Neural cell (in vitro differentiated cells): ENCODE measurements at regions not wholly inside any gene's neighbourhood (a gene's known extent, or its start where the extent isn't known, plus 50 kb on each side); places are given as distances from the start of the nearest gene placed in this dataset.

Experiments used
- H2AFZ ChIP-seq: fragments of 200-600, 300-800 bp; sonication (generic), shearing (Covaris generic); 2 replicates; pipeline ENCODE4 v1.6.0; 2014; ENCODE audit warnings: low read depth, mild to moderate bottlenecking, antibody characterized with exemption, low read length, moderate library complexity
- H3F3A ChIP-seq: fragments of 200-600 bp; shearing (Covaris generic); 2 replicates; pipeline ENCODE4 v1.6.1; 2016; ENCODE audit warnings: mild to moderate bottlenecking, moderate library complexity, mixed read lengths, antibody characterized with exemption, low read length; ENCODE audit not compliant: insufficient read depth, poor library complexity, severe bottlenecking
- H3K27ac ChIP-seq: fragments of 200-600, 300-800 bp; sonication (generic), shearing (Covaris generic); 2 replicates; pipeline ENCODE4 v1.5.1; 2014; ENCODE audit warnings: mild to moderate bottlenecking, low read length, moderate library complexity
- H3K27me3 ChIP-seq: fragments of 300-800, 200-600 bp; sonication (generic), shearing (Covaris generic); 2 replicates; pipeline ENCODE4 v1.6.0; 2014; ENCODE audit warnings: mild to moderate bottlenecking, low read depth, low read length, moderate library complexity; ENCODE audit not compliant: insufficient read depth
- H3K36me3 ChIP-seq: fragments of 300-800, 200-600 bp; sonication (generic), shearing (Covaris generic); 2 replicates; pipeline ENCODE4 v1.5.1; 2014; ENCODE audit warnings: mild to moderate bottlenecking, antibody characterized with exemption, low read length, moderate library complexity; ENCODE audit not compliant: insufficient read depth
- H3K4me2 ChIP-seq: fragments of 300-800, 200-600 bp; sonication (generic), shearing (Covaris generic); 2 replicates; pipeline ENCODE4 v1.6.0; 2014; ENCODE audit warnings: mild to moderate bottlenecking, low read length
- H3K4me3 ChIP-seq: fragments of 300-800, 200-600 bp; sonication (generic), shearing (Covaris generic); 2 replicates; pipeline ENCODE4 v1.5.1; 2014; ENCODE audit warnings: mild to moderate bottlenecking, low read length, moderate library complexity
- H3K79me2 ChIP-seq: fragments of 200-600 bp; shearing (Covaris generic); replicated peaks from 2 replicates; pipeline ENCODE4 v1.6.0; 2014; ENCODE audit warnings: mild to moderate bottlenecking, low read length, moderate library complexity; ENCODE audit not compliant: insufficient read depth
- H3K9ac ChIP-seq: fragments of 300-800, 200-600 bp; sonication (generic), shearing (Covaris generic); 2 replicates; pipeline ENCODE4 v1.6.1; 2016; ENCODE audit warnings: mild to moderate bottlenecking, low read length, mixed read lengths
- H3K9me2 ChIP-seq: fragments of 200-600 bp; shearing (Covaris generic); 2 replicates; pipeline ENCODE4 v1.6.1; 2016; ENCODE audit warnings: mild to moderate bottlenecking, low read length, mixed read lengths; ENCODE audit not compliant: insufficient read depth
- H3K9me3 ChIP-seq: fragments of 200-600, 300-800 bp; sonication (generic), shearing (Covaris generic); 2 replicates; pipeline ENCODE4 v1.6.1; 2016; ENCODE audit warnings: mild to moderate bottlenecking, mixed run types, low read length, moderate library complexity, mixed read lengths
- H4K20me1 ChIP-seq: fragments of 200-600 bp; shearing (Covaris generic); 2 replicates; pipeline ENCODE4 v1.6.1; 2016; ENCODE audit warnings: mild to moderate bottlenecking, mixed run types; ENCODE audit not compliant: insufficient read depth
- EP300 ChIP-seq: fragments of 450-650 bp; conservative IDR thresholded peaks from 2 replicates; pipeline ENCODE4 v1.6.1; 2014; ENCODE audit warnings: antibody characterized with exemption, mild to moderate bottlenecking, moderate library complexity; ENCODE audit not compliant: poor library complexity, severe bottlenecking
- EZH2 ChIP-seq: fragments of 200-600, 300-800 bp; shearing (Covaris generic), sonication (generic); IDR thresholded peaks from 2 replicates; pipeline ENCODE4 v1.6.1; 2014; ENCODE audit warnings: antibody characterized with exemption, low read length, borderline replicate concordance, mild to moderate bottlenecking; ENCODE audit not compliant: insufficient read depth, poor library complexity, severe bottlenecking
- MXI1 ChIP-seq: fragments of 450-650 bp; conservative IDR thresholded peaks from 2 replicates; pipeline ENCODE4 v1.6.1; 2014; ENCODE audit warnings: antibody characterized with exemption, mild to moderate bottlenecking; ENCODE audit not compliant: poor library complexity, severe bottlenecking
- POLR2AphosphoS5 ChIP-seq: IDR thresholded peaks from 2 replicates; pipeline ENCODE4 v1.6.1; 2012
- RAD21 ChIP-seq: fragments of 450-650 bp; conservative IDR thresholded peaks from 2 replicates; pipeline ENCODE4 v1.6.1; 2014; ENCODE audit warnings: antibody characterized with exemption, mild to moderate bottlenecking, moderate library complexity
- SMC3 ChIP-seq: fragments of 450-650 bp; conservative IDR thresholded peaks from 2 replicates; pipeline ENCODE4 v1.6.1; 2014; ENCODE audit warnings: antibody characterized with exemption, mild to moderate bottlenecking, moderate library complexity; ENCODE audit not compliant: poor library complexity
- TAF1 ChIP-seq: IDR thresholded peaks from 2 replicates; pipeline ENCODE4 v1.6.1; 2012; ENCODE audit warnings: low read depth
- TF ChIP-seq, protein P1 (sequence below): IDR thresholded peaks from 2 replicates; pipeline ENCODE4 v1.6.1; 2012; ENCODE audit warnings: borderline replicate concordance
- TF ChIP-seq, protein P2 (sequence below): fragments of 450-650 bp; IDR thresholded peaks from 2 replicates; pipeline ENCODE4 v1.5.1; 2014; ENCODE audit warnings: antibody characterized with exemption, mild to moderate bottlenecking, moderate library complexity; ENCODE audit not compliant: poor library complexity, severe bottlenecking

DNA sequence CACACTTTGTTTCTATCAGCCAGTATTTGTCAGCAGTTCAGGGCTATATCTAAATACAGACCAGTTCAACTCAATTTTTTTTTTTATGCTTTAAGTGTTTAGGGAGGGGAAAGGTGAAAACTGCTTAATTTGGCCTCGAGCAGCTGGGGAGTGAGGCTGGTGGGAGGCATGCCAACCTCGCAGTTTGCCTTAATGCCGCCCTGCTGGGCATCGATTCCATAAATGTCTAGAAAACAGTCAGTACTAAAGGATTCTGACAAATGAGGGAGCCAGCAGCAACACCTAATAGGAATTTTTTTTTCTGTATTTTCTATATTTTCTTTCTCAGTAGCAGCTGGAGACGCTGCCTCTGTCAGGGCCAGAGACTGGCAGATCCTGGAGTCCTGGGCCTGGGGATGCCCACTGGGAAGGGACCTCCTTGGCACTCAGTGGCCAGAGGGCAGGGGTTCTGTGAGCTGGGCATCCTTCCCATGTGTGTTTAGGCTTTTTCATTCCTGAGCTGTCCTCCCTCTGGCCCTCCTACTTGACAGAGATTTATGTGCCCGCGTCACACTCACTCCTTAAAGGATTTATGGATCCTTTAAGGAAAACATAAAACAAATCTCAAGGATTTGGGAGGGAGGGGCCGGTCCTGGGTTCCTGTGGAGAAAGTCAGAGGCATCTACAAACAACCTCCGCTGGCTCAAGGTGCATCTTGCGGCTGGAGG lies 117.8 kb downstream of the WNT5A start:
- Histone ChIP-seq H3K79me2 (no peaks in the 10 kb centered on the region), H2AFZ (no peak overlapping the region), H3K27me3 (no peaks in the 10 kb centered on the region), H3K9ac (no peak overlapping the region), H3K9me3 (no peaks in the 10 kb centered on the region), H3F3A (no peaks in the 10 kb centered on the region), H3K9me2 (no peaks in the 10 kb centered on the region), H3K4me3 (no peak overlapping the region), H4K20me1 (no peaks in the 10 kb centered on the region), H3K4me2 (no peak overlapping the region), H3K36me3 (no peaks in the 10 kb centered on the region), H3K27ac (no peak overlapping the region)
- no peak for TF ChIP-seq SMC3
- TF ChIP-seq EP300 = no peak
- TF ChIP-seq, protein P1, sequence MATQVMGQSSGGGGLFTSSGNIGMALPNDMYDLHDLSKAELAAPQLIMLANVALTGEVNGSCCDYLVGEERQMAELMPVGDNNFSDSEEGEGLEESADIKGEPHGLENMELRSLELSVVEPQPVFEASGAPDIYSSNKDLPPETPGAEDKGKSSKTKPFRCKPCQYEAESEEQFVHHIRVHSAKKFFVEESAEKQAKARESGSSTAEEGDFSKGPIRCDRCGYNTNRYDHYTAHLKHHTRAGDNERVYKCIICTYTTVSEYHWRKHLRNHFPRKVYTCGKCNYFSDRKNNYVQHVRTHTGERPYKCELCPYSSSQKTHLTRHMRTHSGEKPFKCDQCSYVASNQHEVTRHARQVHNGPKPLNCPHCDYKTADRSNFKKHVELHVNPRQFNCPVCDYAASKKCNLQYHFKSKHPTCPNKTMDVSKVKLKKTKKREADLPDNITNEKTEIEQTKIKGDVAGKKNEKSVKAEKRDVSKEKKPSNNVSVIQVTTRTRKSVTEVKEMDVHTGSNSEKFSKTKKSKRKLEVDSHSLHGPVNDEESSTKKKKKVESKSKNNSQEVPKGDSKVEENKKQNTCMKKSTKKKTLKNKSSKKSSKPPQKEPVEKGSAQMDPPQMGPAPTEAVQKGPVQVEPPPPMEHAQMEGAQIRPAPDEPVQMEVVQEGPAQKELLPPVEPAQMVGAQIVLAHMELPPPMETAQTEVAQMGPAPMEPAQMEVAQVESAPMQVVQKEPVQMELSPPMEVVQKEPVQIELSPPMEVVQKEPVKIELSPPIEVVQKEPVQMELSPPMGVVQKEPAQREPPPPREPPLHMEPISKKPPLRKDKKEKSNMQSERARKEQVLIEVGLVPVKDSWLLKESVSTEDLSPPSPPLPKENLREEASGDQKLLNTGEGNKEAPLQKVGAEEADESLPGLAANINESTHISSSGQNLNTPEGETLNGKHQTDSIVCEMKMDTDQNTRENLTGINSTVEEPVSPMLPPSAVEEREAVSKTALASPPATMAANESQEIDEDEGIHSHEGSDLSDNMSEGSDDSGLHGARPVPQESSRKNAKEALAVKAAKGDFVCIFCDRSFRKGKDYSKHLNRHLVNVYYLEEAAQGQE = no peak
- no peak for TF ChIP-seq RAD21
- TF ChIP-seq, protein P2, sequence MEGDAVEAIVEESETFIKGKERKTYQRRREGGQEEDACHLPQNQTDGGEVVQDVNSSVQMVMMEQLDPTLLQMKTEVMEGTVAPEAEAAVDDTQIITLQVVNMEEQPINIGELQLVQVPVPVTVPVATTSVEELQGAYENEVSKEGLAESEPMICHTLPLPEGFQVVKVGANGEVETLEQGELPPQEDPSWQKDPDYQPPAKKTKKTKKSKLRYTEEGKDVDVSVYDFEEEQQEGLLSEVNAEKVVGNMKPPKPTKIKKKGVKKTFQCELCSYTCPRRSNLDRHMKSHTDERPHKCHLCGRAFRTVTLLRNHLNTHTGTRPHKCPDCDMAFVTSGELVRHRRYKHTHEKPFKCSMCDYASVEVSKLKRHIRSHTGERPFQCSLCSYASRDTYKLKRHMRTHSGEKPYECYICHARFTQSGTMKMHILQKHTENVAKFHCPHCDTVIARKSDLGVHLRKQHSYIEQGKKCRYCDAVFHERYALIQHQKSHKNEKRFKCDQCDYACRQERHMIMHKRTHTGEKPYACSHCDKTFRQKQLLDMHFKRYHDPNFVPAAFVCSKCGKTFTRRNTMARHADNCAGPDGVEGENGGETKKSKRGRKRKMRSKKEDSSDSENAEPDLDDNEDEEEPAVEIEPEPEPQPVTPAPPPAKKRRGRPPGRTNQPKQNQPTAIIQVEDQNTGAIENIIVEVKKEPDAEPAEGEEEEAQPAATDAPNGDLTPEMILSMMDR = no peak
- TF ChIP-seq POLR2AphosphoS5 = no peak
- no peak for TF ChIP-seq EZH2
- no peak for TF ChIP-seq MXI1
- TF ChIP-seq TAF1 = no peak

DNA sequence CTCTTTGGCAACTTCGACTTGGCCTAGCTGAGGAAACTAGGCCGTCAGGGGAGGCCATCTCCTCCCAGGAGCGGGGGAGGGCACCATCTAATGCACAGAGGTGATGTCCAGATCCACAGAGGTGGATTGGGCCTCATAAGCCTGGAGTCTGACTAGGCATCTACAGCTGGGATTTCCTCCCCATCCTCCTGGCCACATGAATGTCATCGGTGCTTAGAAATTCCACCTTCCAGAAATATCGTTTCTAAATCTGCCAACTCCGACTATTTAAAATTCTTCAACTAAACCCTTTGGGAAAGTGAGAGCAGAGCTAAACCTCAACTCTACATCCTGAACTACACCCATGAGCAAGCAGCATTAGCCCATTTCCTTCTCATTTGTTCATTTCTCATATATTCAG lies 118.7 kb downstream of the WNT5A start:
- Histone ChIP-seq H3K9me2 (no peaks in the 10 kb centered on the region), H3K27me3 (no peaks in the 10 kb centered on the region), H3K36me3 (no peaks in the 10 kb centered on the region), H3F3A (no peaks in the 10 kb centered on the region), H3K4me2 (no peak overlapping the region), H3K79me2 (no peaks in the 10 kb centered on the region), H3K9me3 (no peaks in the 10 kb centered on the region), H3K4me3 (no peak overlapping the region), H3K9ac (no peak overlapping the region), H2AFZ (no peak overlapping the region), H3K27ac (no peak overlapping the region), H4K20me1 (no peaks in the 10 kb centered on the region)
- no peak for TF ChIP-seq POLR2AphosphoS5
- TF ChIP-seq, protein P1 = no peak
